ENCODE measurements at regions not wholly inside any gene's neighbourhood (a gene's known extent, or its start where the extent isn't known, plus 50 kb on each side); places are given as distances from the start of the nearest gene placed in this dataset.

DNA sequence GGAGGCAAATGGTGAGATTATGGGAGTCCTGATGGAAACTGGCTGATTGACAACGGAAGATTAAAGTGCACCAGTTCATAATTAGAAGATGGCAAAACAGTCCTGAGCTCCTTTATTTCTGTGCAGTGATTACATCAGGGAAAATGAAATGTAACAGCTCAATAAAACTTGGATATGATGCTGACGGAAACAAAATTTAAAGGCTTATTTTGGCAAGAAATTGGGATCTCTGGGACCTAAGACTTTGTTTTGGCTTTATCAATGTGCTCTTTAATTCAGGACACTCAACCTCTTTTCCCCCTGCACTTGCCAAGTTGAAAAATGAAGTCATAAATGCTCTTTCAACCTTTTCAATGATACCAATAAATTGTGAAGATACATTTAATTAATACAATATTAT lies 226.8 kb downstream of the C6orf118 start:
- no peak for DNase-seq (ENCODE audit: low read depth)

DNA sequence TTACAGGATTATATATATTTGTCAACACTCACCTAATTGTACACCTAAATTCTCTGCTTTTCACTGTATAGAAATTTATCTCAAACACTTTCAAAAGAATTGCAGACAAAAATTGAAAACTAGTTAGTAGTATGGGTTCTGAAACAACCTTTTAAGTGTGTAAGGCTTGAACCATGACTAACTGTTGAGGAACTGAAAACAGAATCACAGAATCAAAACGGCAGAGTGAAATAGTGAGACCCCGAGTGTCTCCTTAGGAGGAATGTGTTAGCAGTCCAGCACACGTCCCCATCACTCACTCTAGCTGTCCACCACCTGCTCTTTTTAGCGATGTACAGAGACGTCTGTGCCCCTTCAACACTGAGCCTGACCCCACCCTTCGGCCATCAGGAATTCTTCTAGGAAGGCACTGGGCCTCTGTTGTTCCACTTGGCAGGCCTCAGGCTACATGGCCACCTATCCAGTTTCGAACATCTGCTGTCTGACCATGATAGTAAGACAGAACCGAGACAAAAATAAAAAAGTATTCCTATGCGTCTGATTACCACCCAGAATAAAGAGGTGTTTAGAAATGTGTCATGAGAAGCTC lies 227.4 kb downstream of the C6orf118 start:
- DNase-seq (ENCODE audit: low read depth): no peak

GRCh38 chr6:165077876-165078275 lies 231.5 kb downstream of the C6orf118 start:
- no peak for DNase-seq (ENCODE audit: low read depth)

DNA sequence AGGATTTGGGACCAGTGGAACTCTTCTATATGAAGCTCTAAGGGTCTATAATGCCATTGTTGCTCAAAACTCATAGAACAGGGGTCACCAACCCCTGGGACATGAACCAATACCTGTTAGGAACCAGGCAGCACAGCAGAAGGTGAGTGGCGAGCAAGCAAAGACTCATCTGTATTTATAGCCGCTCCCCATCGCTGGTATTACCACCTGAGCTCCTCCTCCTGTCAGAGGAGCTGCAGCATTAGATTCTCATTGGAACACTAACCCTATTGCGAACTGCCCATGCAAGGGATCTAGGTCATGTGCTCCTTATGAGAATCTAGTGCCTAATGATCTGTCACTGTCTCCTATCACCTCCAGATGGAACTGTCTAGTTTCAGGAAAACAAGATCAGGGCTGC lies 237.5 kb downstream of the C6orf118 start:
- no peak for DNase-seq (ENCODE audit: low read depth)

- no peak for DNase-seq (ENCODE audit: low read depth)
Measured at GRCh38 chr6:165060720-165061119, 248.7 kb downstream of the C6orf118 start.

GRCh38 chr6:165059032-165059431 lies 250.4 kb downstream of the C6orf118 start:
- no peak for DNase-seq (ENCODE audit: low read depth)

DNA sequence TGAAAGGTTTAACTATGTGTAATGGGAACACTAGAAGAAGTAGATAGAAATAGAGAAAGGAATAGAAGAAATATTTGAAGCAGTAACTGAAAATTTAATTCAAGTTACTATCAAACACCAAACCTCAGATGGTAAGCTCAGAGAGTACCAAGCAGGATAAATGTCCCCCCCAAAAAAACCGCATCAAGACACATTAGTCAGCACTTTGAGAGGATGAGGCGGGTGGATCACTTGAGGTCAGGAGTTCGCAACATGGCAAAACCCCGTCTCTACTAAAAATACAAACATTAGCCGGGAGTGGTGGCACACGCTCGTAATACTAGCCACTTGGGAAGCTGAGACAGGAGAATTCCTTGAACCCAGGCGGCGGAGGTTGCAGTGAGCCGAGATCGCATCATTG lies 253.1 kb downstream of the C6orf118 start:
- DNase-seq (ENCODE audit: low read depth): no peak

GRCh38 chr6:165055231-165055630 lies 254.2 kb downstream of the C6orf118 start:
- DNase-seq (ENCODE audit: low read depth): no peak

DNA sequence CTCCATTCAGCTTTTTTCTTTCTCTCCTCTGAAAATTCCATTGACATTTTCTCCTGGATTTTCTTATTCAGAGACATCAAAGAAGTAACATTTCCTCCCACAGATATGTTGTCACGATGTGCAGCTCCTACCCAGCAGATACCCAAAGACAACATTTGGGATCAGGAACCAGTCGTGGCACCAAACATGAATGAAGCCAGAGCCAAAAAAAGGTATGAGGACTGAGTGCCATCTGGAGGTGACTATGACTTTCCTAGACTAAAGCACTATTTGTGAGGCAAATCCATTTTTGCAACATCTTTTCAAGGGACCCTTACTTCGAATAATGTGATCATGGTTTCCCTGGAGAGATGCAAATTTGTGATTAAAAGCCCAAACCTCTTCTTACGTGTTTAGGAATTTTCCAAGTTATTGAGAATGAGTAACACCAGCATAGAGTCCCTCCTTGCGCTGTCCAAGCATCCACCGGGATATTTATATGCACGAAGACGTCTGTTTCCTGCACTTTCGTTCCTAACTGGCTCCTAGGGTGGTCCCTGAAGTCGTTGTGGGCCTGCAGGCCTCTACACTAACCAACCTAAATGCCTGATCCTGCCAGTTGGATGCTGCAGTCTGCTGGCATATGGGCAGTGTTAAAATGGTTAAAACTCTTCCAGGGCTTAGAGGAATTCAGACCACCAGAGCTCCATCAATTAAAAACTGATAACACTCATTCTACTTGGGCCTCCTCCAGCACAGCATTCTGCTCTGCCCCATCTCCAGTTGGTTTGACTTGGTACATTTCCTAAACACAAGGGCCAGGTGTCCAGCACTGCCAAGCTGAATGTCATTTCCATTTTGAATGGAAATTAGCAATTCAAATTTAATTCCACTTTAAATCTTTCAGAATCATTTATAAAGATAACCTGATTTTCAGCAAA lies 256.6 kb downstream of the C6orf118 start:
- no peak for DNase-seq (ENCODE audit: low read depth)

DNA sequence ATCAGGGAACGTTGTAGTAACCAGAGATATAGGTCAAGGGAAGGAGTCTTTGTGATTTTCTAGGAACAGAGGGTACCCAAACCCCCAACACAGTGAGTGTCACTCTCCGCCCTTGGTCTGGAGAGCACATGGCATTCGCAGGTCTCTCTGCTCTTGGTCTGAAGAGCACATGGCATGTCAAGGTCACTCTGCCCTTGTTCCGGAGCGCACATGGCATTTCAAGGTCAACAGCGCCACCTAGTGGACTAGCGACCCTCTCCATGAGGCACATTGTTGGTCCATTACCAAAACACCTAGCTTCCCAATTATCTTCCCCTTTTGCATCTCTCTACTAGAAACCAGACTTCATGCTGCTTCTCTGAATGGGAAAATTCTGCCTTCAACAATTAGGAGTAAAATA lies 260.0 kb downstream of the C6orf118 start:
- peak; percentile 42 for DNase-seq (ENCODE audit: low read depth)

GRCh38 chr6:165047952-165048351 lies 261.5 kb downstream of the C6orf118 start:
- DNase-seq (ENCODE audit: low read depth): no peak

- DNase-seq (ENCODE audit: low read depth): no peak
Measured at GRCh38 chr6:165045631-165046030, 263.8 kb downstream of the C6orf118 start.

GRCh38 chr6:165042912-165043311 lies 266.5 kb downstream of the C6orf118 start:
- no peak for DNase-seq (ENCODE audit: low read depth)

DNA sequence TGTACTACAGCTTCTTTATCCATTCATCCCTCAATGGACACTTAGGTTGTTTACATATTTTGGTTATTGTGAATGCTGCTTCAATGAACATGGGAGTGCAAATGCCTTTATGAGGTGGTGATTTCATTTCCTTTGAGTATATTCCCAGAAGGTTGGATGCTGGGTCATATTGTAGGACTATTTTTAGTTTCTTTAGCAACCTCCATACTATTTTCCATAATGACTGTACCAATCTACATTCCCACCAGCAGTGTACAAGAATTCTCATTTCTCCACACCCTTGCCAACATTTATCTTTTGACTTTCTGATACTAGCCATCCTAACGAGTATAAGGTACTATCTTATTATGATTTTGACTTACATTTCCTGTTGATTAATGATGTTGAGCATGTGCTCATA lies 269.0 kb downstream of the C6orf118 start:
- no peak for DNase-seq (ENCODE audit: low read depth)

- DNase-seq (ENCODE audit: low read depth): no peak
Measured at GRCh38 chr6:165034271-165034741, 275.1 kb downstream of the C6orf118 start.

DNA sequence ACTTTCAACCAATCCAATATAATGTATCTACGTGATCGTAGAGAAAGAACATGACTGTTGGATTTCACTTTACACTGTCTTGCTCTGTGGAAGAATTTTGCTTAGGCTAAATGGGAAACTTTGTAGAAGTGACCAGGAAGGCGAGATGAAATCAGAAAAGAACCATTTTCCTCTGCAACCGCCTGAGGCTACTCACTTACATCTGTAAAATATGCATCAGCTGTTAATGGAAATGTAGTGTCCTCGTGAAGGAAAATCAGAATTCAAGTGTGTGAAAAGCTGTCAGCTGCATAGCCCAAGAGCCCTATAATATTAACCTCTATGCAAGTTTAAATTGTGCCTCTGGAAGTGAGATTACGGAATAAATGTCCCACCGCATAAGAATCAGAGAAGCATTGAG lies 277.9 kb downstream of the C6orf118 start:
- DNase-seq (ENCODE audit: low read depth): no peak

- no peak for DNase-seq (ENCODE audit: low read depth)
Measured at GRCh38 chr6:165025040-165025439, 284.4 kb downstream of the C6orf118 start.

GRCh38 chr6:165019681-165020080 lies 289.7 kb downstream of the C6orf118 start:
- DNase-seq (ENCODE audit: low read depth): no peak

- no peak for DNase-seq (ENCODE audit: low read depth)
Measured at GRCh38 chr6:165015676-165016075, 293.7 kb downstream of the C6orf118 start.

DNA sequence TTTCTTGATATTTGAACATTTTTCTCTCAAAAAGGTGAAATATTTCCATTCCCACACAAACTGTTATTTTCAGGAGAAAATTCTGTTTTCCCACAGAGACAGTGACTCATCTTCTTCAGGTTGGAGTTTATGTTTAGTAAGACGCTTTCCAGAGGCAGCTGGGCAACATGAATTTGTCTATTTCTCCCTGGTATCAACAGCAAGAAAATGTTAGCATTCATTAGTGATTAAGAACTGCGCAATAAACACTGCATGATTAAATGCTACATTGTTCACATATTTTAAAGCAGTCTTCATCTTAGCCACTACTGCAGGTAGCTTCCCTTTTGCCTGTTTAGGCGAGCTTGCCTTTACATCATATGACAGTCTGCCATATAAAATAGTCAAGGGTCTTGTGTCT lies 295.7 kb downstream of the C6orf118 start:
- no peak for DNase-seq (ENCODE audit: low read depth)

- DNase-seq (ENCODE audit: low read depth): no peak
Measured at GRCh38 chr6:165012183-165012582, 297.2 kb downstream of the C6orf118 start.

GRCh38 chr6:165010556-165011535 lies 298.6 kb downstream of the C6orf118 start:
- no peak for DNase-seq (ENCODE audit: low read depth)
